GM23338 (cell line): ENCODE measurements at regions not wholly inside any gene's neighbourhood (a gene's known extent, or its start where the extent isn't known, plus 50 kb on each side); places are given as distances from the start of the nearest gene placed in this dataset.

Experiments
- ATAC-seq: fragments of 200-7000 bp; cut with Tn5 transposase; 3 replicates; pipeline ENCODE4 v1.9.1; 2020
- DNase-seq: peaks from one replicate; pipeline ENCODE4 v3.0.0-alpha.2; 2015; ENCODE audit warnings: low spot score
- H2AFZ ChIP-seq: fragments of 200-600 bp; sonication (generic); 2 replicates; pipeline ENCODE4 v1.8.0; 2016; ENCODE audit warnings: antibody characterized with exemption, mild to moderate bottlenecking, moderate library complexity
- H3F3A ChIP-seq: fragments of 200-600 bp; sonication (generic); replicated peaks from 2 replicates; pipeline ENCODE4 v1.8.0; 2017; ENCODE audit warnings: antibody characterized with exemption, mixed run types, low read depth
- H3K27ac ChIP-seq: fragments of 200-600 bp; sonication (generic); 2 replicates; pipeline ENCODE4 v1.6.1; 2016; ENCODE audit warnings: low read depth
- H3K27me3 ChIP-seq: fragments of 200-600 bp; sonication (generic); 2 replicates; pipeline ENCODE4 v1.8.0; 2016; ENCODE audit warnings: mild to moderate bottlenecking, mixed run types, moderate library complexity; ENCODE audit not compliant: insufficient read depth
- H3K36me3 ChIP-seq: fragments of 200-600 bp; sonication (generic); 2 replicates; pipeline ENCODE4 v1.8.0; 2016; ENCODE audit warnings: mild to moderate bottlenecking; ENCODE audit not compliant: insufficient read depth
- H3K4me1 ChIP-seq: fragments of 200-600 bp; sonication (generic); 2 replicates; pipeline ENCODE4 v1.8.0; 2016; ENCODE audit warnings: mild to moderate bottlenecking, moderate library complexity; ENCODE audit not compliant: insufficient read depth
- H3K4me2 ChIP-seq: fragments of 200-600 bp; sonication (generic); 2 replicates; pipeline ENCODE4 v1.7.1; 2017; ENCODE audit warnings: mixed run types
- H3K4me3 ChIP-seq: fragments of 200-600 bp; sonication (generic); 2 replicates; pipeline ENCODE4 v1.6.1; 2016; ENCODE audit warnings: mixed run types
- H3K79me2 ChIP-seq: fragments of 200-600 bp; sonication (generic); replicated peaks from 2 replicates; pipeline ENCODE4 v1.8.0; 2017; ENCODE audit warnings: mild to moderate bottlenecking; ENCODE audit not compliant: insufficient read depth
- H3K9me2 ChIP-seq: fragments of 200-600 bp; sonication (generic); 2 replicates; pipeline ENCODE4 v1.8.0; 2017; ENCODE audit not compliant: insufficient read depth
- H4K20me1 ChIP-seq: fragments of 200-600 bp; sonication (generic); replicated peaks from 2 replicates; pipeline ENCODE4 v1.8.0; 2017; ENCODE audit warnings: mild to moderate bottlenecking; ENCODE audit not compliant: insufficient read depth
- H3K27ac Mint-ChIP-seq: 2 replicates; pipeline ENCODE4 v1.8.0; 2020; ENCODE audit warnings: inconsistent platforms, mild to moderate bottlenecking, moderate library complexity, mixed read lengths
- H3K27me3 Mint-ChIP-seq: 3 replicates; pipeline ENCODE4 v1.8.0; 2022; ENCODE audit warnings: low read depth, mild to moderate bottlenecking, moderate library complexity, mixed read lengths, inconsistent platforms; ENCODE audit not compliant: insufficient read depth, poor library complexity
- H3K36me3 Mint-ChIP-seq: 3 replicates; pipeline ENCODE4 v1.8.0; 2021; ENCODE audit warnings: low read depth, mild to moderate bottlenecking, inconsistent platforms, moderate library complexity, mixed read lengths
- H3K4me1 Mint-ChIP-seq: 3 replicates; pipeline ENCODE4 v1.8.0; 2020; ENCODE audit warnings: mild to moderate bottlenecking, inconsistent platforms, mixed read lengths
- H3K4me3 Mint-ChIP-seq: 3 replicates; pipeline ENCODE4 v1.8.0; 2021; ENCODE audit warnings: moderate library complexity, mild to moderate bottlenecking, inconsistent platforms, mixed read lengths
- H3K9me3 Mint-ChIP-seq: 3 replicates; pipeline ENCODE4 v1.8.0; 2020; ENCODE audit warnings: moderate library complexity, mild to moderate bottlenecking, inconsistent platforms, mixed read lengths
- EZH2 ChIP-seq: fragments of 200-600 bp; sonication (generic); IDR thresholded peaks from one replicate; pipeline ENCODE4 v1.8.0; 2017; ENCODE audit warnings: antibody characterized with exemption, mild to moderate bottlenecking, low read depth; ENCODE audit not compliant: unreplicated experiment
- EZH2phosphoT487 ChIP-seq: fragments of 200-600 bp; sonication (generic); IDR thresholded peaks from one replicate; pipeline ENCODE4 v1.8.1; 2018; ENCODE audit warnings: antibody characterized with exemption; ENCODE audit not compliant: unreplicated experiment
- NANOG ChIP-seq: IDR thresholded peaks from 2 replicates; pipeline ENCODE4 v1.6.1; 2016; ENCODE audit warnings: antibody characterized with exemption, borderline replicate concordance
- POLR2AphosphoS5 ChIP-seq: IDR thresholded peaks from 2 replicates; pipeline ENCODE4 v1.6.1; 2016; ENCODE audit warnings: antibody characterized with exemption, low read depth
- ZNF114 ChIP-seq: fragments of 250-450 bp; sonication (Bioruptor Pico); IDR thresholded peaks from 2 replicates; pipeline ENCODE4 v1.5.0; 2020; ENCODE audit warnings: mild to moderate bottlenecking, moderate library complexity
- TF ChIP-seq, protein P1 (sequence below): fragments of 250-450 bp; sonication (Bioruptor Pico); IDR thresholded peaks from 2 replicates; pipeline ENCODE4 v1.5.0; 2020; ENCODE audit warnings: mild to moderate bottlenecking, moderate library complexity
- TF ChIP-seq, protein P2 (sequence below): IDR thresholded peaks from 2 replicates; pipeline ENCODE4 v1.6.1; 2016; ENCODE audit warnings: antibody characterized with exemption

DNA sequence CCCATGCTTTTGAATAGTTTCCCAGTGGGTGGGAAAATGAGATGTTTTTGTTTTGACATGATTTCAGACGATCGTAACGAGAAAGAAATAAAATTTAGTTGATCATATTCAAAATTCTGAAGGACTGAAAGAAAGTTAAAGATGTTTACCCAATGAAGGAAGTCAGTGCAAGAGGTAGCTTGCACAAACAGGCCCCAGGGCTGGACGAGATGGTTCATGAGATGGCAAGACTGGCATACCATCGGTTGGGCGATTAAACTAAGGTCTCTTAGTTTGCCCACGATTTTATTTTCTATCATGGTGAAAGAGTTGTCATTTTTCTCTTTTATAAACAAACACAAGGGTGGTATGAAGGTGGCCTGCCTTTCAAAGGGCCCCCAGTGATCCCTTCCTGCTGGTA is 124.5 kb upstream of the TBX5 start (continued):
- TF ChIP-seq, protein P1, sequence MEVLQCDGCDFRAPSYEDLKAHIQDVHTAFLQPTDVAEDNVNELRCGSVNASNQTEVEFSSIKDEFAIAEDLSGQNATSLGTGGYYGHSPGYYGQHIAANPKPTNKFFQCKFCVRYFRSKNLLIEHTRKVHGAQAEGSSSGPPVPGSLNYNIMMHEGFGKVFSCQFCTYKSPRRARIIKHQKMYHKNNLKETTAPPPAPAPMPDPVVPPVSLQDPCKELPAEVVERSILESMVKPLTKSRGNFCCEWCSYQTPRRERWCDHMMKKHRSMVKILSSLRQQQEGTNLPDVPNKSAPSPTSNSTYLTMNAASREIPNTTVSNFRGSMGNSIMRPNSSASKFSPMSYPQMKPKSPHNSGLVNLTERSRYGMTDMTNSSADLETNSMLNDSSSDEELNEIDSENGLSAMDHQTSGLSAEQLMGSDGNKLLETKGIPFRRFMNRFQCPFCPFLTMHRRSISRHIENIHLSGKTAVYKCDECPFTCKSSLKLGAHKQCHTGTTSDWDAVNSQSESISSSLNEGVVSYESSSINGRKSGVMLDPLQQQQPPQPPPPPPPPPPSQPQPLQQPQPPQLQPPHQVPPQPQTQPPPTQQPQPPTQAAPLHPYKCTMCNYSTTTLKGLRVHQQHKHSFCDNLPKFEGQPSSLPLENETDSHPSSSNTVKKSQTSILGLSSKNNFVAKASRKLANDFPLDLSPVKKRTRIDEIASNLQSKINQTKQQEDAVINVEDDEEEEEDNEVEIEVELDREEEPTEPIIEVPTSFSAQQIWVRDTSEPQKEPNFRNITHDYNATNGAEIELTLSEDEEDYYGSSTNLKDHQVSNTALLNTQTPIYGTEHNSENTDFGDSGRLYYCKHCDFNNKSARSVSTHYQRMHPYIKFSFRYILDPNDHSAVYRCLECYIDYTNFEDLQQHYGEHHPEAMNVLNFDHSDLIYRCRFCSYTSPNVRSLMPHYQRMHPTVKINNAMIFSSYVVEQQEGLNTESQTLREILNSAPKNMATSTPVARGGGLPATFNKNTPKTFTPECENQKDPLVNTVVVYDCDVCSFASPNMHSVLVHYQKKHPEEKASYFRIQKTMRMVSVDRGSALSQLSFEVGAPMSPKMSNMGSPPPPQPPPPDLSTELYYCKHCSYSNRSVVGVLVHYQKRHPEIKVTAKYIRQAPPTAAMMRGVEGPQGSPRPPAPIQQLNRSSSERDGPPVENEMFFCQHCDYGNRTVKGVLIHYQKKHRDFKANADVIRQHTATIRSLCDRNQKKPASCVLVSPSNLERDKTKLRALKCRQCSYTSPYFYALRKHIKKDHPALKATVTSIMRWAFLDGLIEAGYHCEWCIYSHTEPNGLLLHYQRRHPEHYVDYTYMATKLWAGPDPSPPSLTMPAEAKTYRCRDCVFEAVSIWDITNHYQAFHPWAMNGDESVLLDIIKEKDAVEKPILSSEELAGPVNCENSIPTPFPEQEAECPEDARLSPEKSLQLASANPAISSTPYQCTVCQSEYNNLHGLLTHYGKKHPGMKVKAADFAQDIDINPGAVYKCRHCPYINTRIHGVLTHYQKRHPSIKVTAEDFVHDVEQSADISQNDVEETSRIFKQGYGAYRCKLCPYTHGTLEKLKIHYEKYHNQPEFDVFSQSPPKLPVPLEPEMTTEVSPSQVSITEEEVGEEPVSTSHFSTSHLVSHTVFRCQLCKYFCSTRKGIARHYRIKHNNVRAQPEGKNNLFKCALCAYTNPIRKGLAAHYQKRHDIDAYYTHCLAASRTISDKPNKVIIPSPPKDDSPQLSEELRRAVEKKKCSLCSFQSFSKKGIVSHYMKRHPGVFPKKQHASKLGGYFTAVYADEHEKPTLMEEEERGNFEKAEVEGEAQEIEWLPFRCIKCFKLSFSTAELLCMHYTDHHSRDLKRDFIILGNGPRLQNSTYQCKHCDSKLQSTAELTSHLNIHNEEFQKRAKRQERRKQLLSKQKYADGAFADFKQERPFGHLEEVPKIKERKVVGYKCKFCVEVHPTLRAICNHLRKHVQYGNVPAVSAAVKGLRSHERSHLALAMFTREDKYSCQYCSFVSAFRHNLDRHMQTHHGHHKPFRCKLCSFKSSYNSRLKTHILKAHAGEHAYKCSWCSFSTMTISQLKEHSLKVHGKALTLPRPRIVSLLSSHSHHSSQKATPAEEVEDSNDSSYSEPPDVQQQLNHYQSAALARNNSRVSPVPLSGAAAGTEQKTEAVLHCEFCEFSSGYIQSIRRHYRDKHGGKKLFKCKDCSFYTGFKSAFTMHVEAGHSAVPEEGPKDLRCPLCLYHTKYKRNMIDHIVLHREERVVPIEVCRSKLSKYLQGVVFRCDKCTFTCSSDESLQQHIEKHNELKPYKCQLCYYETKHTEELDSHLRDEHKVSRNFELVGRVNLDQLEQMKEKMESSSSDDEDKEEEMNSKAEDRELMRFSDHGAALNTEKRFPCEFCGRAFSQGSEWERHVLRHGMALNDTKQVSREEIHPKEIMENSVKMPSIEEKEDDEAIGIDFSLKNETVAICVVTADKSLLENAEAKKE = no peak
- no peak for TF ChIP-seq ZNF114 (CRISPR knock-in tag)

DNA sequence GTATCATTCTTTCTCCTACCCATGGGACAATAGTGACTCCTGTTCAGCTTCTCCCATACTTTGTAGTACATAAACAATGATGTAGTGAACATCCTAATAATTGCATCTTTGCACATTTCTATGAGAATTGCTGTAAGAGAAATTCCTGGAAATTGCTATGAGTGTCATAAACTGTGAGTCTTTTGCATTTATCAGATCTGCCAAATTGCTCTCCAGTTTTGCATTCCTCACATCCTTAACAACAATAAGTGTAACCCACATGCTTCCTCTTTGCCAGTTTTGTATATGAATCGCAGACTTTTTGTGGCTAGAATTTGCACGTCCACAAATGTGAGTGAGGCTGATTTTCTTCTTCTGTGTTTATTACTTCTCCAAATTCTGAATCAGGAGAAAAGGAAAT is 124.0 kb upstream of the TBX5 start:
- ATAC-seq (no peak), DNase-seq (no peak)
- Mint-ChIP-seq H3K36me3 (no peaks in the 10 kb centered on the region), H3K4me3 (no peak overlapping the region), H3K9me3 (no peaks in the 10 kb centered on the region), H3K27ac (no peak overlapping the region), H3K4me1 (no peaks in the 10 kb centered on the region), H3K27me3 (peaks cover 3% of the 10 kb centered on the region)
- H3K9me2 ChIP-seq = no peaks in the 10 kb centered on the region
- no peaks in the 10 kb centered on the region for H3K4me1 ChIP-seq
- no peaks in the 10 kb centered on the region for H3K27me3 ChIP-seq
- H3K36me3 ChIP-seq = no peaks in the 10 kb centered on the region
- H3K79me2 ChIP-seq = no peaks in the 10 kb centered on the region
- no peak overlapping the region for H3K4me3 ChIP-seq
- no peaks in the 10 kb centered on the region for H3F3A ChIP-seq
- no peak overlapping the region for H3K27ac ChIP-seq
- no peak overlapping the region for H3K4me2 ChIP-seq
- H2AFZ ChIP-seq = no peak overlapping the region
- no peaks in the 10 kb centered on the region for H4K20me1 ChIP-seq
- TF ChIP-seq, protein P2, sequence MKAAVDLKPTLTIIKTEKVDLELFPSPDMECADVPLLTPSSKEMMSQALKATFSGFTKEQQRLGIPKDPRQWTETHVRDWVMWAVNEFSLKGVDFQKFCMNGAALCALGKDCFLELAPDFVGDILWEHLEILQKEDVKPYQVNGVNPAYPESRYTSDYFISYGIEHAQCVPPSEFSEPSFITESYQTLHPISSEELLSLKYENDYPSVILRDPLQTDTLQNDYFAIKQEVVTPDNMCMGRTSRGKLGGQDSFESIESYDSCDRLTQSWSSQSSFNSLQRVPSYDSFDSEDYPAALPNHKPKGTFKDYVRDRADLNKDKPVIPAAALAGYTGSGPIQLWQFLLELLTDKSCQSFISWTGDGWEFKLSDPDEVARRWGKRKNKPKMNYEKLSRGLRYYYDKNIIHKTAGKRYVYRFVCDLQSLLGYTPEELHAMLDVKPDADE = no peak
- TF ChIP-seq ZNF114 (CRISPR knock-in tag) (no peak), EZH2phosphoT487 (no peak), NANOG (no peak), POLR2AphosphoS5 (no peak), EZH2 (no peak)
- TF ChIP-seq, protein P1 = no peak
